ENCODE measurements at regions not wholly inside any gene's neighbourhood (a gene's known extent, or its start where the extent isn't known, plus 50 kb on each side); places are given as distances from the start of the nearest gene placed in this dataset.

GRCh38 chr16:79805621-79806020 lies 205.1 kb upstream of the MAF start:
- H3K27ac ChIP-seq = no peak overlapping the region
- TF ChIP-seq CTCF (conservative IDR thresholded peaks at IDR 0.05) = no peak
- TF ChIP-seq ZFX (IDR thresholded peaks at IDR 0.05) = no peak

- no peak for TF ChIP-seq ZFX (IDR thresholded peaks at IDR 0.05)
- no peak for TF ChIP-seq CTCF (conservative IDR thresholded peaks at IDR 0.05)
- no peak overlapping the region for H3K27ac ChIP-seq
Measured at GRCh38 chr16:79801646-79802045, 201.1 kb upstream of the MAF start.

- H3K27ac ChIP-seq = no peak overlapping the region; the same call in 1 of the 2 replicates
- TF ChIP-seq ZFX (IDR thresholded peaks at IDR 0.05) = no peak
- no peak for TF ChIP-seq CTCF (conservative IDR thresholded peaks at IDR 0.05)
Measured at GRCh38 chr16:79800016-79800608, 199.6 kb upstream of the MAF start.

- no peak overlapping the region for H3K27ac ChIP-seq
- no peak for TF ChIP-seq ZFX (IDR thresholded peaks at IDR 0.05)
- TF ChIP-seq CTCF (conservative IDR thresholded peaks at IDR 0.05) = no peak
Measured at GRCh38 chr16:79798416-79799053, 198.0 kb upstream of the MAF start.

- H3K27ac ChIP-seq = no peak overlapping the region
- TF ChIP-seq ZFX (IDR thresholded peaks at IDR 0.05) = no peak
- no peak for TF ChIP-seq CTCF (conservative IDR thresholded peaks at IDR 0.05)
Measured at GRCh38 chr16:79797486-79797885, 196.9 kb upstream of the MAF start.

- TF ChIP-seq CTCF (conservative IDR thresholded peaks at IDR 0.05) = no peak
- no peak overlapping the region for H3K27ac ChIP-seq
Measured at GRCh38 chr16:79795556-79795955, 195.0 kb upstream of the MAF start.

GRCh38 chr16:79794941-79795340 lies 194.4 kb upstream of the MAF start:
- TF ChIP-seq ZFX (IDR thresholded peaks at IDR 0.05) = no peak
- no peak for TF ChIP-seq CTCF (conservative IDR thresholded peaks at IDR 0.05)
- no peak overlapping the region for H3K27ac ChIP-seq

Measured in C4-2B (cell line).